HL-60 (cell line): ENCODE measurements at regions not wholly inside any gene's neighbourhood (a gene's known extent, or its start where the extent isn't known, plus 50 kb on each side); places are given as distances from the start of the nearest gene placed in this dataset.

ENCODE experiments used
- DNase-seq, 2 experiments: peaks; one replicate each; pipeline ENCODE4 v3.0.0-alpha.2; 2010 to 2020; ENCODE audit warnings: low read depth in 1 of 2, low spot score in 1 of 2
- H3K27ac ChIP-seq: fragments of 250-450 bp; sonication (Bioruptor Pico); replicated peaks from 2 replicates; pipeline ENCODE4 v1.5.1; 2020; ENCODE audit warnings: mild to moderate bottlenecking, moderate library complexity
- H3K27me3 ChIP-seq: fragments of 250-450 bp; sonication (Bioruptor Pico); 2 replicates; pipeline ENCODE4 v1.5.1; 2021; ENCODE audit warnings: mild to moderate bottlenecking, moderate library complexity; ENCODE audit not compliant: insufficient read depth, poor library complexity, severe bottlenecking
- H3K4me3 ChIP-seq: replicated peaks from 2 replicates; pipeline ENCODE4 v1.5.1; 2011; ENCODE audit warnings: mild to moderate bottlenecking, control low read depth, low read length; ENCODE audit not compliant: insufficient read depth
- GABPA ChIP-seq: IDR thresholded peaks from 2 replicates; pipeline ENCODE4 v1.6.1; 2012; ENCODE audit warnings: low read depth
- POLR2AphosphoS5 ChIP-seq: IDR thresholded peaks from 2 replicates; pipeline ENCODE4 v1.6.1; 2012; ENCODE audit warnings: low read depth
- REST ChIP-seq: IDR thresholded peaks from 2 replicates; pipeline ENCODE4 v1.6.1; 2012; ENCODE audit warnings: low read depth; ENCODE audit not compliant: insufficient replicate concordance
- SPI1 ChIP-seq: IDR thresholded peaks from 2 replicates; pipeline ENCODE4 v1.6.1; 2012; ENCODE audit warnings: low read depth, mild to moderate bottlenecking, borderline replicate concordance
- TF ChIP-seq, protein P1 (sequence below): IDR thresholded peaks from one replicate; pipeline ENCODE4 v1.5.1; 2011; ENCODE audit warnings: low read length, control low read depth, inconsistent platforms; ENCODE audit not compliant: insufficient read depth

- no peaks in the 10 kb centered on the region for H3K27me3 ChIP-seq
- H3K27ac ChIP-seq, result no peak overlapping the region
- DNase-seq, result no peak
- TF ChIP-seq GABPA (no peak), POLR2AphosphoS5 (no peak), REST (no peak), SPI1 (no peak)
- TF ChIP-seq, protein P1, sequence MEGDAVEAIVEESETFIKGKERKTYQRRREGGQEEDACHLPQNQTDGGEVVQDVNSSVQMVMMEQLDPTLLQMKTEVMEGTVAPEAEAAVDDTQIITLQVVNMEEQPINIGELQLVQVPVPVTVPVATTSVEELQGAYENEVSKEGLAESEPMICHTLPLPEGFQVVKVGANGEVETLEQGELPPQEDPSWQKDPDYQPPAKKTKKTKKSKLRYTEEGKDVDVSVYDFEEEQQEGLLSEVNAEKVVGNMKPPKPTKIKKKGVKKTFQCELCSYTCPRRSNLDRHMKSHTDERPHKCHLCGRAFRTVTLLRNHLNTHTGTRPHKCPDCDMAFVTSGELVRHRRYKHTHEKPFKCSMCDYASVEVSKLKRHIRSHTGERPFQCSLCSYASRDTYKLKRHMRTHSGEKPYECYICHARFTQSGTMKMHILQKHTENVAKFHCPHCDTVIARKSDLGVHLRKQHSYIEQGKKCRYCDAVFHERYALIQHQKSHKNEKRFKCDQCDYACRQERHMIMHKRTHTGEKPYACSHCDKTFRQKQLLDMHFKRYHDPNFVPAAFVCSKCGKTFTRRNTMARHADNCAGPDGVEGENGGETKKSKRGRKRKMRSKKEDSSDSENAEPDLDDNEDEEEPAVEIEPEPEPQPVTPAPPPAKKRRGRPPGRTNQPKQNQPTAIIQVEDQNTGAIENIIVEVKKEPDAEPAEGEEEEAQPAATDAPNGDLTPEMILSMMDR, result no peak
- no peak overlapping the region for H3K4me3 ChIP-seq
These were observed 460.8 kb upstream of the TOM1L1 start for GRCh38 chr17:54439816-54440215.

- no peak for DNase-seq
- TF ChIP-seq, protein P1, result no peak
- no peak for TF ChIP-seq GABPA
- TF ChIP-seq REST, result no peak
- TF ChIP-seq POLR2AphosphoS5, result no peak
- no peak for TF ChIP-seq SPI1
- Histone ChIP-seq H3K27me3 (no peaks in the 10 kb centered on the region), H3K4me3 (no peak overlapping the region), H3K27ac (no peak overlapping the region)
These were observed 449.6 kb upstream of the TOM1L1 start for GRCh38 chr17:54451051-54451450.

DNA sequence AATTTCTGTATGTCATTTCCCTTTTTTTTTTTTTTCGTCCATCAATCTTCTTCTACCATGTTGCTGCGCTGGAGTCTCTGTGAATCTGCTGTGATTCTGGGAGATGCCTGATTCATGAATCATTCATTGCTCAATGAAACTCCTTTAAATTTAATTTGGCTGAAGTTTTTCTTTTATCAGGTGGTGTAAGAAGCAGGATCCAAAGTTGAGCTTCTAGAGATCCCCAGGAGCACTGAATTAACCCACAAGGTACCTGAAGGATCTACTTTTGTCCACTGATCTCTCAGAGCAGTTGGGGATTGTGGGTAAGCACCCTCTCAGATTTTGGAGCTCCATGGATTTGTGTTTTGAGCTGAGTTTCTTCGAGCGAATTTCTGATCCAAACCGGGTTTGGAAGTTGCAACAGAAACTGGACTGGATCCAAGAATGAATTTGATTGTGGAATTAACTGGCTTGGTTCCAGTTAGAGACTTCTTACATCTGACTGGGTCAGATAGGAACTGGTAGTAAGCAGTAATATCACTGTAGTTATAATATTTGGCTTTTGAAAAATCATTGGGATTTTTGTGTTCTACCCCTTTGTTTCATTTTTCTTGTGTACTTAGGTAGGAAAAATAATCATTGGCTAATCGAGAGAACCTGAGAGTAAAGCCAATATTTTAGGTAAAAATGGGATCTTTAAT, 447.8 kb upstream of the TOM1L1 start:
- no peak overlapping the region for H3K27ac ChIP-seq
- no peaks in the 10 kb centered on the region for H3K27me3 ChIP-seq
- DNase-seq, result no peak
- no peak overlapping the region for H3K4me3 ChIP-seq
- TF ChIP-seq POLR2AphosphoS5 (no peak), SPI1 (no peak), REST (no peak), GABPA (no peak)
- TF ChIP-seq, protein P1, result no peak
